CD4-positive, alpha-beta T cell treated with Interleukin-12 subunit alpha and Interleukin-12 subunit beta, for 1 hour (primary cell): ENCODE measurements at regions not wholly inside any gene's neighbourhood (a gene's known extent, or its start where the extent isn't known, plus 50 kb on each side); places are given as distances from the start of the nearest gene placed in this dataset.

Source experiments
- DNase-seq: peaks from one replicate; pipeline ENCODE4 v3.0.0-alpha.2; 2020

- no peak for DNase-seq
Measured at GRCh38 chr18:78399992-78400503, 579.6 kb upstream of the SALL3 start.

GRCh38 chr18:78402440-78402839 is 577.2 kb upstream of the SALL3 start:
- DNase-seq, result no peak

GRCh38 chr18:78402966-78403365 is 576.7 kb upstream of the SALL3 start:
- no peak for DNase-seq

- no peak for DNase-seq
Measured at GRCh38 chr18:78403371-78403770, 576.2 kb upstream of the SALL3 start.

GRCh38 chr18:78405763-78406162 is 573.9 kb upstream of the SALL3 start:
- no peak for DNase-seq

DNA sequence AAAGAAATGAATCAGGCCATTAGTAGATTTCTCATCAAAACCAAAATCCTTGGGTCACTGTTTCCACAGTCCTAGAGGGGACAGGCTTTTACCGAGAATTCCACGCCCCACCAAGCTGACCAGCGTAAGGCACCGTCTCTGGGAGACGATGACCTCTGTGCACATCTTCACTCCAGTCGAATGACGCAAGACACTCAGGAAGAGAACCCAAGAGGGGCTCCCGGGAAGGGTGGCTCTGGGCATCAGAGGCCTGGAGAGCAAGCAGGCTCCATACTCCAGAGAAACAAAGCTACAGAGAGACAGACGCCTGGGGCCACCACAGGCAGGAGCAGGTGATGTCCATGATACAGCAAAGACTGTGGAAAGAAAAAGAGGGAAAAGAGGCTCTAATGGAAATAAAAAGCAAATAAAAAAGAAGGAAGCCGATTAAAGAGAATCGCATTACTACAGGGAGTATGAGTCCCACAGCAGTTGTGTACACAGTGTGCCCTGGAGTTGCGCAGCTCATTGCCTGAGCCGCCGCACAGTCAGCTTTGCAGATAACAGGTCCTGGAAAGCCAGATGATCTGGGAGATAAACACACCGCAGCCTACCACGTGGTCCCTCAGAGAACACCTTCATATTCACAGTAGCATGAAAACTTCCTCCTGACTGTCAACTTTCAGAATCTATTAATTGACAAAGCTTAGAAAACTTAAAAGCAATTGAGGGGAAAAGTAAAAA is 572.7 kb upstream of the SALL3 start:
- no peak for DNase-seq

DNA sequence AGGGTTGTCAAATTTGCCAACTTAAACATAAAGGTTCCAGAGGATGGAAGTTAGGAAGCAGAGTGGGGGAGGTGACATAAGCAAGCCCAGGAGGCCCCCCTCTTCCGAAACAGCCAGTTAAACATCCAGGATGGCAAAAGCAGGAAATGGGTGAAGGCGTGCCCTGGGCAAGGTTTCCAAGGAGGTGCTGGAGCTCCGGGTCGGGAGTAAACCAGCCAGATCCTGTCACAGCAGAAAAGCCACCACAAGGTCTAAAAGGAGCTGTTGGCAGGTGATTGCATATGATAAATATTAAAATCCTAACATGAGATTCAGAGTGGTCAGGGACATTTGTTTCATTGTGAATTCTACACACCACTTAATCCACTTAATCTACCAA is 572.2 kb upstream of the SALL3 start:
- DNase-seq, result no peak

- no peak for DNase-seq
Measured at GRCh38 chr18:78408623-78409022, 571.0 kb upstream of the SALL3 start.

DNA sequence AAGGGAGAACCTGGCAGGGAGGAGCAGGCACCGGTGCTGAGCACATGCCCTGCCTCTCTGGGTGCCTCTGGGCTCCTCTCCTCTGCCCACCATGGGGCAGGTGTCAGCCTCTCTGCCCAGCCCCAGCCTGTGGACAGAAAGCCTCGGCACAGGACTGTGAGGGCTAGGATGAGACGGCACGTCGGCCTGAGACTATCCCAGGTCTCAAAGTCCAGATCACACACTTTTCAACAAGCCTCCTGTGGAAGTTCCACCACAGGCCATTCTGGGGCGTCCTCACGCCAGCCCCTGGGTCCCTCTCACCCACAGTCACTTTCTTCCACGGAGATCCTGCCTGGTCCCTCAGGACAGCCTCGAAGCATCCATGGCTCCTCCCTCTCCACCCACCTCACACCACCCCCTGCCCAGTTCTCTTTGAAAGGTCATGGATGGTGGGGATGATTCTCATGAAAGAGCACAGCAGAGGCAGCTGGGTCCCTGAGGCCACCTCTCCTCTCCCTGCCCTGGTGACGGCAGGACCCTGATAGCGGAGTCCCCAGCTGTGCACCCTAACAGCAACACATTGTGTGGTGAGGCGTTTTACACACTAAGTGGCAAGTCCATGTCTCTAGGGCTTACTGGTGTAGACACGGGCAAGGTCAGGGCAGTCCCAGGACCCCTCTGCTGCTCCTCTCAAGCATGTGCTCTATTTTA is 569.4 kb upstream of the SALL3 start:
- no peak for DNase-seq

- no peak for DNase-seq
Measured at GRCh38 chr18:78411539-78411938, 568.1 kb upstream of the SALL3 start.

DNA sequence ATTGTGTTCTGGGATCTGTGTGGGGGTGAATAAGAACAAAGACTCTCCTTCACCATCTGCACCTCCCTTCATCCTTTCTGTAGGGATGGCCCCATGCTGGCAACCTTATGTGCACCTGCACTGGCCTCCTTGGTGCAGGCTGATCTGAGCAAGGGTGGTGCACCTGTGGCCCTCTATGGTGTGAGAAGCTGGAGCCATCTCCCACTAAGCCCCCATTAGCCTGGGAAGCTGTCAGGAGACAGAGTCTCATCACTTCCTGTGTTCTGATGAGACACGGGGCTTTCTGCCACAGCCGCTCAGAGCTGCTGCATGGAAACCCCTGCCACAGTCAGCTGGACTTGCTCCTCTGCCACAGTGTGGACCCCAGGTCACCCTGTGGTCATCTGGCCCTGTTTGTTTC is 565.3 kb upstream of the SALL3 start:
- DNase-seq, result no peak

DNA sequence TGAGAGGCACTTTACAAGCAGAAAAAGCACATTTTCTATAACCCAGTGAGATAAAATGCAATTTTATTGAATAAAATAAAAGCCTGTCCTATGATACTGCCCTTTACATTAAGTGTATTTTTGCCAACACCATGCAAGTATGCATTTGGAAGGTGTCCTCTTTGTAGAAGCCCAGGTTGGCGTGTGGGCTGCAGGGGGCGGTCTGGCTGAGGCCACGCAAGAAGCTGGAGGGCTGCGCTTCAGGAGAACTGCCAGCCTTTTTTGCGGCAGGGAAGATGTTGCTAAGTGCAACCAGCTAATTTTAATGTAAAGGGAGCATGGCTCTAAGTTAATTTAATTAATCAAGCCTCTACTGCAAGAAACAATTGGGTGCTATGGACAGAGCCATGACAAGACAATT is 562.8 kb upstream of the SALL3 start:
- DNase-seq, result no peak

DNA sequence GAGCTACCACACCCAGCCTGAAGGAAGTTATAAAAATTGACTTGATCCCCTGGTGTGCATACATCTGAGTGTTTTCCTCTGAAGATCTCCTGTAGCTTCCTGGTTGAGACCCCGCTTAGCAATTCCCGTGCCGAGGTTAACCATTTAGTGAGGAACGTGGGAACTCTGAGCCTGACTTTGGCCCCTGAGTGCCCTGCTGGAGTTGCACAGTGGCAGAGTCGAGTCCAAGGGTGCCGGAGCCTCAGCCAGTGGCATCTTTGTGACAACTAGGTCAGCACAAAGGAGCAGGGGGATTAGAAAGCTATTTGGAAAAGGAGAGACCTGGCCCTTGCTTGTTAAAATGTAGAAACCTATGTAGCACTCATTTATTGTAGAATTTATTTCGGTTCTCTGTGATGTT is 561.2 kb upstream of the SALL3 start:
- DNase-seq, result no peak

GRCh38 chr18:78419171-78419570 is 560.4 kb upstream of the SALL3 start:
- no peak for DNase-seq

GRCh38 chr18:78420116-78420515 is 559.5 kb upstream of the SALL3 start:
- no peak for DNase-seq

- no peak for DNase-seq
Measured at GRCh38 chr18:78421392-78421791, 558.2 kb upstream of the SALL3 start.

DNA sequence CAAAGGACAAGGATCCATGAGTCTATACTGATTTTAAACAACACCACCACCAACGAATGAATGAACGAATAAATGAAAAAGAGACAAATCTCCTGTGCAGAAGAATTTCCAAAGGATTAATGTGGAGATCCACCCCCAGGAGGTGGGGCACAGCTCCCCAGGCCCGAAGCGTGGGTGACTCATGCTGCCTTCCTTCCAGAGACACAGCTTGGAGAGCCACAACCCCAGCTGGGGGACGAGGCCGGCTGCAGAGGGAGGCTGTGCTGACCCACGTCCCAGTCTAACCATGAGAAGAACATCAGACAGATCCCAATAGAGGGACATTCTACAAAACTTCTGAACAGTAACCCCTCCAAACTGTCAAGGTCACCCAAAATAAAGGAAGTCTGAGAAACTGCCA is 557.3 kb upstream of the SALL3 start:
- DNase-seq, result no peak

GRCh38 chr18:78423811-78424210 is 555.8 kb upstream of the SALL3 start:
- DNase-seq, result no peak

GRCh38 chr18:78424403-78425018 is 555.1 kb upstream of the SALL3 start:
- no peak for DNase-seq

GRCh38 chr18:78425019-78425412 is 554.6 kb upstream of the SALL3 start:
- DNase-seq, result no peak

GRCh38 chr18:78427081-78427480 is 552.5 kb upstream of the SALL3 start:
- DNase-seq, result no peak

DNA sequence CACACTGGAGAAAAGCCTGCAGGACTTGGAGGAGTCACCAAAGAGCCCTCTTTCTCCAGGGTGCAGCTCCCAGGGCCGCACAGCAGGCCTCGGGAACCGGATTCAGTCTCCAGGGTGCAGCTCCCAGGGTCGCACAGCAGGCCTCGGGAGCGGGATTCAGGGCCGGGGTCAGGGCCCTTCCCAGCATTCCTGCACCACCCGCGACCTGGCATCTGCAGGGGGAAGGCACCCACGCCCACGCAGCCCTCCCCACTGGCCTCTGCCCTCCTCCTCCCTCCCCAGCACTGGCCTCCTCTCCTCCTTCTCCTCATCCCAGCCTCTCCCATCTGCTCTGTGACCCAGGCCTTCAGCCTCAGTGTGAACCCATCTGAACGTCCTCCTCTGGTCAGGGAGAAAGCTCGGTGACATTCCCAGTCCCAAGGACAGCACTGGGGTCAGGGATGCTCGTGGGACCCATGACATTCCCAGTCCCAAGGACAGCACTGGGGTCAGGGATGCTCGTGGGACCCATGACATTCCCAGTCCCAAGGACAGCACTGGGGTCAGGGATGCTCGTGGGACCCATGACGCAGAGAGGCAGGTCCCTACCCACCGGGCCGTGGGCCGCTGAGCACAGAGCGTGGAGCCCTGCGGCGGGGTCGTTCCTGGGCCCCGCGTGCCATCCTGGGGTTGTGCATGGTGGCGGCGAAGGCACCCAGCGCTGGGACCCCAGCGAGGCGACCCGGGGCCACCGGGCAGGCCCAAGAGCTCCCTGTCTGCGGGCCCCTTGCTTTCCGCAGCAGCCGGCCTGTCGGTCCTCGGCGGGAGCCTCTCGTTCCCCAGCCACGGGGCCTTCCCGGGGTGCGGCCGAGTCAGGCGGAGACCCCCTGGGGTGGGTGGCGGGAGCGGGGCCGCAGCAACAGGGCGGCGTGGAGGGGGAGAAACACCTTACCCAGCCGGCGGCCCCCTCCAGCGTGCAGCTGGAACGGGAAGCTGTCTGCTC is 550.2 kb upstream of the SALL3 start:
- no peak for DNase-seq
